GM12873 (cell line): ENCODE measurements at regions not wholly inside any gene's neighbourhood (a gene's known extent, or its start where the extent isn't known, plus 50 kb on each side); places are given as distances from the start of the nearest gene placed in this dataset.

Experiments
- CTCF ChIP-seq: IDR thresholded peaks from 2 replicates; pipeline ENCODE4 v1.5.1; 2012; ENCODE audit warnings: low read depth, mild to moderate bottlenecking, moderate library complexity, low read length, control low read depth; ENCODE audit not compliant: insufficient read depth; ENCODE audit errors: missing control alignments

GRCh38 chr15:94804613-94805012 lies 573.3 kb downstream of the MCTP2 start:
- TF ChIP-seq CTCF, result no peak

GRCh38 chr15:94815110-94815731 lies 583.9 kb downstream of the MCTP2 start:
- no peak for TF ChIP-seq CTCF

- no peak for TF ChIP-seq CTCF
Measured at GRCh38 chr15:94815914-94816313, 584.6 kb downstream of the MCTP2 start.

GRCh38 chr15:94829887-94830884 lies 598.8 kb downstream of the MCTP2 start:
- TF ChIP-seq CTCF, result no peak

- no peak for TF ChIP-seq CTCF
Measured at GRCh38 chr15:94834000-94834399, 602.6 kb downstream of the MCTP2 start.

- TF ChIP-seq CTCF, result no peak
Measured at GRCh38 chr15:94834494-94834893, 603.1 kb downstream of the MCTP2 start.

- no peak for TF ChIP-seq CTCF
Measured at GRCh38 chr15:94838281-94838680, 606.9 kb downstream of the MCTP2 start.
